HG02798 (cell line): ENCODE measurements at regions not wholly inside any gene's neighbourhood (a gene's known extent, or its start where the extent isn't known, plus 50 kb on each side); places are given as distances from the start of the nearest gene placed in this dataset.

ENCODE experiments used
- ATAC-seq: cut with Tn5 transposase; IDR thresholded peaks from one replicate; pipeline ENCODE4 v1.9.1; 2021; ENCODE audit warnings: mild to moderate bottlenecking; ENCODE audit not compliant: unreplicated experiment, poor library complexity

GRCh38 chr13:78430166-78430791 is 173.1 kb downstream of the POU4F1 start:
- ATAC-seq: no peak

GRCh38 chr13:78428646-78429045 is 174.7 kb downstream of the POU4F1 start:
- no peak for ATAC-seq

- no peak for ATAC-seq
These were observed 177.2 kb downstream of the POU4F1 start for GRCh38 chr13:78426183-78426582.

- peak; percentile 100 for ATAC-seq
These were observed 182.5 kb downstream of the POU4F1 start for GRCh38 chr13:78420814-78421213.

- no peak for ATAC-seq
These were observed 189.3 kb downstream of the POU4F1 start for GRCh38 chr13:78413887-78414553.

GRCh38 chr13:78410847-78411246 is 192.5 kb downstream of the POU4F1 start:
- ATAC-seq: no peak

GRCh38 chr13:78410164-78410563 is 193.2 kb downstream of the POU4F1 start:
- ATAC-seq: no peak

GRCh38 chr13:78409172-78409571 is 194.2 kb downstream of the POU4F1 start:
- peak; percentile 82 for ATAC-seq

- no peak for ATAC-seq
These were observed 198.4 kb downstream of the POU4F1 start for GRCh38 chr13:78404846-78405360.

GRCh38 chr13:78402708-78403400 is 200.5 kb downstream of the POU4F1 start:
- no peak for ATAC-seq

- ATAC-seq: no peak
These were observed 201.3 kb downstream of the POU4F1 start for GRCh38 chr13:78401873-78402707.

- peak; percentile 95 for ATAC-seq
These were observed 204.5 kb downstream of the POU4F1 start for GRCh38 chr13:78398743-78399410.

GRCh38 chr13:78393286-78394142 is 209.8 kb downstream of the POU4F1 start:
- peak; percentile 33 for ATAC-seq

GRCh38 chr13:78383899-78384298 is 219.5 kb downstream of the POU4F1 start:
- ATAC-seq: no peak

- ATAC-seq: no peak
These were observed 220.3 kb downstream of the POU4F1 start for GRCh38 chr13:78383071-78383484.

GRCh38 chr13:78382491-78382890 is 220.9 kb downstream of the POU4F1 start:
- ATAC-seq: no peak

- no peak for ATAC-seq
These were observed 226.5 kb downstream of the POU4F1 start for GRCh38 chr13:78376822-78377221.

- no peak for ATAC-seq
These were observed 227.3 kb downstream of the POU4F1 start for GRCh38 chr13:78376033-78376432.

GRCh38 chr13:78372581-78372980 is 230.8 kb downstream of the POU4F1 start:
- ATAC-seq: no peak
